GM12875 (cell line): ENCODE measurements at regions not wholly inside any gene's neighbourhood (a gene's known extent, or its start where the extent isn't known, plus 50 kb on each side); places are given as distances from the start of the nearest gene placed in this dataset.

Experiments used
- H3K4me3 ChIP-seq: one replicate; pipeline ENCODE4 v1.5.1; 2011; ENCODE audit warnings: low read depth, low read length, control low read depth
- TF ChIP-seq, protein P1 (sequence below): IDR thresholded peaks from 2 replicates; pipeline ENCODE4 v1.5.1; 2011; ENCODE audit warnings: low read depth, mild to moderate bottlenecking, control low read depth, inconsistent platforms, low read length, moderate library complexity, borderline replicate concordance; ENCODE audit not compliant: insufficient read depth

DNA sequence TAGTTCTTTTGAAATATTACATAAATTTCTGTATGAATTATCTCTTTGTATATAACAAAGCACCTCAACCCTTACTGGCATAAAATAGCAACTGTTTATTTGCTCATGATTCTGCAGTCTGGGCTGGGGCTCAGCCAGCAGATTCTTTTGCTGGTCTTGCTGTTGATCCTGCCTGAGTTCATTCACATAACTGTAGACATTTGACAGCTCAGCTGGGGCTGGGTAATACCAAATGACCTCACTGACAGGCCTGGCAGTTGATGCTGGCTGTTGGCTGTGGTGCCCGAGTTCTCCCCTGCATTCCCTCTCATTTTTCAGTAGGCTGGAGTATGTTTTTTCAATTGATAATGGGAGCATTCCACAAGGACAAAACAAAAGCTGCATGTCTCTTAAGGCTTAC lies 449.9 kb upstream of the GOLIM4 start:
- TF ChIP-seq, protein P1, sequence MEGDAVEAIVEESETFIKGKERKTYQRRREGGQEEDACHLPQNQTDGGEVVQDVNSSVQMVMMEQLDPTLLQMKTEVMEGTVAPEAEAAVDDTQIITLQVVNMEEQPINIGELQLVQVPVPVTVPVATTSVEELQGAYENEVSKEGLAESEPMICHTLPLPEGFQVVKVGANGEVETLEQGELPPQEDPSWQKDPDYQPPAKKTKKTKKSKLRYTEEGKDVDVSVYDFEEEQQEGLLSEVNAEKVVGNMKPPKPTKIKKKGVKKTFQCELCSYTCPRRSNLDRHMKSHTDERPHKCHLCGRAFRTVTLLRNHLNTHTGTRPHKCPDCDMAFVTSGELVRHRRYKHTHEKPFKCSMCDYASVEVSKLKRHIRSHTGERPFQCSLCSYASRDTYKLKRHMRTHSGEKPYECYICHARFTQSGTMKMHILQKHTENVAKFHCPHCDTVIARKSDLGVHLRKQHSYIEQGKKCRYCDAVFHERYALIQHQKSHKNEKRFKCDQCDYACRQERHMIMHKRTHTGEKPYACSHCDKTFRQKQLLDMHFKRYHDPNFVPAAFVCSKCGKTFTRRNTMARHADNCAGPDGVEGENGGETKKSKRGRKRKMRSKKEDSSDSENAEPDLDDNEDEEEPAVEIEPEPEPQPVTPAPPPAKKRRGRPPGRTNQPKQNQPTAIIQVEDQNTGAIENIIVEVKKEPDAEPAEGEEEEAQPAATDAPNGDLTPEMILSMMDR: no peak
- no peak overlapping the region for H3K4me3 ChIP-seq

DNA sequence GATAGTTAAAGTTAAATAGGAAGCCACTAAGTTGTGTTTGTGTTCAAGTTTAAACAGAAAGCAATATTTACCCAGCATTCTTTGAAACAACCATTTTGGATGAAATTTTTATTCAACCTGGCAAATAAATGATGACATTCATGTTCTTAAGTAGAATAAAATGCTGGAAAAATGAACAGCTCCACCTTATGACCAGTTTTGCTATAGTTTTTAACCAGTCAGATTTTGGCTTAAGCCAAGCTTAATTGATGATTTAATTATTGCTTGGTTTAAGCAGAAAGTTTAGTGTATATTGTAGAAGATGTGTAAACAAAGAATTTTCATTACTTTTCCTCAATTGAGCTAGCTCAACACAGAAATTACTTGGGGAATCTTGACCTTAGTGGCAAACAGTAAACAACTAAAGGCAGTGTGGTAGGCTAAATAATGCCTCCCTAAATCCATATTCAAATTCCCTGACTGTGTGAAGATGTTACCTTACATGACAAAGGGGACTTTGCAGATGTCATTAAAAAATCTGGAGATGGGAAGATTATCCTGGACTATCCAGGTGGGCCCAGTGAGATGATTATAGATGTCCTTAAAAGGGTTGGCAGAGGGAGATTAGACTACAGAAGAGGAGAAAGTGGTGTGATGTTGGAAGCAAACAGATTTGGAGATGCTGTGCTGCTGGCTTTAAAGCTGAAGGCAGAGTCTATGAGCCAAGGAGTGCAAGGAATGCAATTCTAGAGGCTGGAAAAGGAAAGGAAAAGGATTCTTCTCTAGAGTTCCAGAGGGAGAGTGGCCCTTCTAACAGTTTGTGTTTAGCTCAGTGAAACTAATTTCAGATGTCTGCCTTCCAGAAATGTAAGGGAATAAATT lies 448.6 kb upstream of the GOLIM4 start:
- H3K4me3 ChIP-seq: no peak overlapping the region
- TF ChIP-seq, protein P1: no peak

DNA sequence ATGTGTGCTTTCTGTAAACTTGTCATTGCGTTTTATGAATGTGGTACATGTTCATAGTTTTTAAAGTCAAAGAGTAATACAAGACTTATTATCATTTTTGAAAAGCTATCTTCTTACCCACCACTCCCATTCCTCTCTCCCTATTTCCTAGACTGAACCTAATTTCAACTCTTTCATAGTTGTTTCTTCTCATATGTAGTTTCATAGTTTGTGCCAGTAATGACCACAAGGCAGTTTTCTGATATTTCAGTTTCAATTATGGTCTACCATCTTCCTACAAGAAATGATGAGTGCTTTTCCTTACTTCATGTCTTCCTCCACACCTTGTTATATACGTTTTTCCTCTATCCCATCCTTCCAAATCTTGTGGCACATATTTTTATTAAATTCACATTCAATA lies 445.0 kb upstream of the GOLIM4 start:
- H3K4me3 ChIP-seq: no peak overlapping the region
- TF ChIP-seq, protein P1: no peak

DNA sequence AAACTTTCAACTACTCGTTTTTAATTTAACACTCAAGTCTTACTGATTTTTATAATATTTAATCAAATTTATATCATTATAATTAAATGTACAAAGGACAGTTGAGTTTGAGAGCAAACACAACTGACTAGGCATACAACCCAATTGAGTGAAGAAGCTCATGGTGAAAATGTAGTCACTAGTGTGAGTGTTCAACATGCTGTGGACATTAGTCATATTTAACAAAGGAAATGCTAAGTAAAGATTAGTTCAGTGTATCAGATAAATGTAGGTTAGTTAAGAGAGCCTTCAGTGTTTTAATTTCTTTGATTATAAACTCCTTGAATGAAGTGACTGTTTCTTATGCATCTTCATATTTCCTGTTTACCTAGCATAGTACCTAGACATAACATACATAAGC lies 444.2 kb upstream of the GOLIM4 start:
- TF ChIP-seq, protein P1: no peak

DNA sequence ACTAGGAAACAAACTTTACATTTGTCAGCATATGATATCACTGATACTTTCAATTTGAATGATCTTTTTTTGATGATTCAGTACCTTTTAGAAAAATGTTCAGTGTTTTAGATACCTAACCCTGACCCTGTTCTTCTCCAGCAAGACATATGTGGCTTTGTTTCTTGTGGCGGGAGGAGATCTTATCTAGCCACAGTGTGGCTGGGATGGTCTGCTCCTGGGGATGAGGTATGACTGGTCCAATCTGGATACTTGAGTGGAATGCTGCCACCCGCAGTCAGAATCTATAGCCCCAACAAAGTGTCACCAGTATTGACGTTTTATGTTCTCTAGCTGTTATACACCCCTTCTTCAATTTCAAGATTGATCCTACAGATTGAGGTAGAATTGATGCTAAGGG lies 439.0 kb upstream of the GOLIM4 start:
- TF ChIP-seq, protein P1: no peak
- H3K4me3 ChIP-seq: no peak overlapping the region

More for the DNA sequence above, 444.2 kb upstream of the GOLIM4 start:
- H3K4me3 ChIP-seq: no peak overlapping the region

DNA sequence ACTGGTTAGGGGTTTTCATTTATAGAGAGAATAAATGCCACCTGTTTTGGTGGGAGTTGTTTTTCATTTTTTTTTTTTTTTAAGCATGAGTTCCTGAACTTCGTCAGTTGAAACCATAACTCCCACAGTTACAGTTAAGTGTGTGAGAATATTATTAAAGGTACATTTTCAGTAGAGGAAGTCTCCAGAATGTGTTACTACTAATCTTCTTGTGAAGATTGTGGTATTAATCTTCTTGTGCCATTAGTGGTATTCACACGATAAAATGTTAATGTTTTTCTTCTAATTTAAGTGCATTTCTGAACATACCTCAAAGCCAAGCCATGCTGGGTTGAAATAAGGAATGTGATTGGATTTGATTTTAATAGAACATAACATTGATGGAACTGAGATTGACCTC lies 437.9 kb upstream of the GOLIM4 start:
- TF ChIP-seq, protein P1: no peak
- H3K4me3 ChIP-seq: no peak overlapping the region

DNA sequence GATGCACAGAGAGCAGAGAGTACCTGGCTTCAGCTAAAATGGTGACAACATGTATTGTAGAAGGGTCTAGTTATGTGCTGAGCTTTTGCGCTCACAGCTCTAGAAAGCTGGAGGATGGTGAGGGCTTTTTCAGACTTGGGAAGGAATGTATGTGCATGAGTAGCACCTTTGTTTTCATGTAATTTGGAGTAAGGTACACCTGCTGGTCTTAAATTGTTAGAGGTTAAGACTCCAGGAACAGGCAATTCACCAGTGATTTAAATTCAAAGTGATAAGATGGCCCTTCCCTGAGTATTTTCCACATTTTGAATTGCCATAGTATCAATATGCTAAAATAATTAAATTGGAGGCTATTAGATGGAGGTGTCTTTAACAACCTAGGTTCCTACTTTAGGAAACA lies 436.4 kb upstream of the GOLIM4 start:
- TF ChIP-seq, protein P1: no peak
- H3K4me3 ChIP-seq: no peak overlapping the region
